Suprapubic skin (tissue), 3 donors: ENCODE measurements at regions not wholly inside any gene's neighbourhood (a gene's known extent, or its start where the extent isn't known, plus 50 kb on each side); places are given as distances from the start of the nearest gene placed in this dataset.

Source experiments
- POLR2A ChIP-seq, 2 donors: fragments of 450-650 bp; IDR thresholded peaks; one replicate each; pipeline ENCODE4 v1.6.1; 2017; ENCODE audit warnings: antibody characterized with exemption in 2 of 2, mild to moderate bottlenecking in 2 of 2, moderate library complexity in 2 of 2
- TF ChIP-seq, protein P1 (sequence below), 2 donors: fragments of 200-600 bp in 1 of 2; fragments of 450-650 bp in 1 of 2; sonication (generic) in 1 of 2; IDR thresholded peaks; one replicate each; pipeline ENCODE4 v1.5.1; 2016 to 2019; ENCODE audit warnings: antibody characterized with exemption in 2 of 2, mild to moderate bottlenecking in 1 of 2, moderate library complexity in 1 of 2

GRCh38 chr9:81047280-81047679 is 642.1 kb downstream of the TLE1 start:
- TF ChIP-seq, protein P1, sequence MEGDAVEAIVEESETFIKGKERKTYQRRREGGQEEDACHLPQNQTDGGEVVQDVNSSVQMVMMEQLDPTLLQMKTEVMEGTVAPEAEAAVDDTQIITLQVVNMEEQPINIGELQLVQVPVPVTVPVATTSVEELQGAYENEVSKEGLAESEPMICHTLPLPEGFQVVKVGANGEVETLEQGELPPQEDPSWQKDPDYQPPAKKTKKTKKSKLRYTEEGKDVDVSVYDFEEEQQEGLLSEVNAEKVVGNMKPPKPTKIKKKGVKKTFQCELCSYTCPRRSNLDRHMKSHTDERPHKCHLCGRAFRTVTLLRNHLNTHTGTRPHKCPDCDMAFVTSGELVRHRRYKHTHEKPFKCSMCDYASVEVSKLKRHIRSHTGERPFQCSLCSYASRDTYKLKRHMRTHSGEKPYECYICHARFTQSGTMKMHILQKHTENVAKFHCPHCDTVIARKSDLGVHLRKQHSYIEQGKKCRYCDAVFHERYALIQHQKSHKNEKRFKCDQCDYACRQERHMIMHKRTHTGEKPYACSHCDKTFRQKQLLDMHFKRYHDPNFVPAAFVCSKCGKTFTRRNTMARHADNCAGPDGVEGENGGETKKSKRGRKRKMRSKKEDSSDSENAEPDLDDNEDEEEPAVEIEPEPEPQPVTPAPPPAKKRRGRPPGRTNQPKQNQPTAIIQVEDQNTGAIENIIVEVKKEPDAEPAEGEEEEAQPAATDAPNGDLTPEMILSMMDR (IDR thresholded peaks at IDR 0.05): no peak
- no peak for TF ChIP-seq POLR2A (IDR thresholded peaks at IDR 0.05)
